ENCODE measurements at regions not wholly inside any gene's neighbourhood (a gene's known extent, or its start where the extent isn't known, plus 50 kb on each side); places are given as distances from the start of the nearest gene placed in this dataset.
A peak's percentile ranks its signal among the peaks of the same experiment; 100 is the strongest.

GRCh38 chr7:381211-382042, 91.5 kb downstream of the FOXL3 start:
- Histone ChIP-seq H3K9ac (ENCODE audit: low read depth, low read length, poor library complexity) (peak overlapping the region; percentile 85), H3K4ac (ENCODE audit: low read length) (no peak overlapping the region), H3K14ac (ENCODE audit: low read length) (no peak overlapping the region), H3K4me1 (ENCODE audit: control insufficient read depth in 2 of 2, insufficient read depth in 1 of 2, low read depth in 1 of 2, low read length in 2 of 2) (peaks cover 9 to 20% of the 10 kb centered on the region in 2 donors), H4K8ac (ENCODE audit: low read depth, low read length) (peak overlapping the region; percentile 50), H3K36me3 (replicated peaks in 1 of 2; ENCODE audit: control insufficient read depth in 2 of 2, insufficient read depth in 2 of 2, low read length in 2 of 2) (no peaks in the 10 kb centered on the region), H3K4me2 (ENCODE audit: insufficient read depth, low read length, poor library complexity, severe bottlenecking) (no peak overlapping the region), H2BK15ac (ENCODE audit: low read length) (peak overlapping the region; percentile 87), H3K27ac (replicated peaks; ENCODE audit: low read length) (no peak overlapping the region), H3K79me1 (ENCODE audit: low read depth, low read length) (peaks cover under 1% of the 10 kb centered on the region), H2AFZ (ENCODE audit: low read length) (no peak overlapping the region), H3K4me3 (ENCODE audit: low read length in 2 of 2) (no peak overlapping the region), H3K27me3 (ENCODE audit: control insufficient read depth in 3 of 3, insufficient read depth in 3 of 3, low read depth in 1 of 3, low read length in 3 of 3) (peaks cover 0 to 27% (median 0%) of the 10 kb centered on the region in 3 experiments), H3K18ac (ENCODE audit: low read length) (peak overlapping the region; percentile 90), H4K91ac (ENCODE audit: low read depth, low read length, poor library complexity) (no peak overlapping the region), H3K23ac (ENCODE audit: low read depth, low read length, poor library complexity) (no peak overlapping the region), H2BK12ac (ENCODE audit: low read length) (peak overlapping the region; percentile 46), H3K9me3 (replicated peaks in 1 of 2; ENCODE audit: control insufficient read depth in 2 of 2, insufficient read depth in 1 of 2, low read depth in 1 of 2, low read length in 2 of 2) (peaks cover 0 to 7% of the 10 kb centered on the region in 2 donors), H2BK5ac (ENCODE audit: low read length) (no peak overlapping the region), H2AK5ac (ENCODE audit: low read depth, low read length) (peak overlapping the region; percentile 79), H2BK120ac (ENCODE audit: low read depth, low read length) (peak overlapping the region; percentile 95)
- no peak for DNase-seq (ENCODE audit: low spot score)
- no CpG with 5 or more reads among the region's 23 CpGs for WGBS, 2 donors (ENCODE audit: extremely low coverage in 2 of 2, insufficient read length in 2 of 2, insufficient replicate concordance in 1 of 2)

- H3K27me3 ChIP-seq (ENCODE audit: control insufficient read depth in 3 of 3, insufficient read depth in 3 of 3, low read depth in 1 of 3, low read length in 3 of 3) = peaks cover 0 to 21% (median 0%) of the 10 kb centered on the region in 3 experiments
- no peak overlapping the region for H2BK5ac ChIP-seq (ENCODE audit: low read length)
- DNase-seq (ENCODE audit: low spot score) = no peak
- H3K18ac ChIP-seq (ENCODE audit: low read length) = no peak overlapping the region
- no peak overlapping the region for H3K4ac ChIP-seq (ENCODE audit: low read length)
- H2BK15ac ChIP-seq (ENCODE audit: low read length) = no peak overlapping the region
- no peak overlapping the region for H3K23ac ChIP-seq (ENCODE audit: low read depth, low read length, poor library complexity)
- H2AK5ac ChIP-seq (ENCODE audit: low read depth, low read length) = peak overlapping the region; percentile 79
- no peak overlapping the region for H4K8ac ChIP-seq (ENCODE audit: low read depth, low read length)
- no peak overlapping the region for H2AFZ ChIP-seq (ENCODE audit: low read length)
- H2BK12ac ChIP-seq (ENCODE audit: low read length) = no peak overlapping the region
- H3K4me2 ChIP-seq (ENCODE audit: insufficient read depth, low read length, poor library complexity, severe bottlenecking) = no peak overlapping the region
- no peaks in the 10 kb centered on the region for H3K36me3 ChIP-seq (replicated peaks in 1 of 2; ENCODE audit: control insufficient read depth in 2 of 2, insufficient read depth in 2 of 2, low read length in 2 of 2)
- no CpG with 5 or more reads among the region's 5 CpGs for WGBS, 2 donors (ENCODE audit: extremely low coverage in 2 of 2, insufficient read length in 2 of 2, insufficient replicate concordance in 1 of 2)
- H3K79me1 ChIP-seq (ENCODE audit: low read depth, low read length) = no peaks in the 10 kb centered on the region
- H3K27ac ChIP-seq (replicated peaks; ENCODE audit: low read length) = no peak overlapping the region
- H3K4me3 ChIP-seq (ENCODE audit: low read length in 2 of 2) = no peak overlapping the region
- H2BK120ac ChIP-seq (ENCODE audit: low read depth, low read length) = no peak overlapping the region
- H3K14ac ChIP-seq (ENCODE audit: low read length) = no peak overlapping the region
- no peak overlapping the region for H4K91ac ChIP-seq (ENCODE audit: low read depth, low read length, poor library complexity)
- H3K9me3 ChIP-seq (replicated peaks in 1 of 2; ENCODE audit: control insufficient read depth in 2 of 2, insufficient read depth in 1 of 2, low read depth in 1 of 2, low read length in 2 of 2) = peaks cover 0 to 7% of the 10 kb centered on the region in 2 donors
- H3K4me1 ChIP-seq (ENCODE audit: control insufficient read depth in 2 of 2, insufficient read depth in 1 of 2, low read depth in 1 of 2, low read length in 2 of 2) = peaks cover 9 to 19% of the 10 kb centered on the region in 2 donors
- H3K9ac ChIP-seq (ENCODE audit: low read depth, low read length, poor library complexity) = no peak overlapping the region
Observed at GRCh38 chr7:382043-382400, 92.1 kb downstream of the FOXL3 start.

GRCh38 chr7:386385-386784, 96.4 kb downstream of the FOXL3 start:
- H3K36me3 ChIP-seq (replicated peaks in 1 of 2; ENCODE audit: control insufficient read depth in 2 of 2, insufficient read depth in 2 of 2, low read length in 2 of 2) = no peaks in the 10 kb centered on the region

GRCh38 chr7:387132-388022, 97.4 kb downstream of the FOXL3 start:
- peak overlapping the region; percentile 38 for H3K18ac ChIP-seq (ENCODE audit: low read length)
- H3K4me3 ChIP-seq (ENCODE audit: low read length in 2 of 2) = no peak overlapping the region
- no peak overlapping the region for H4K91ac ChIP-seq (ENCODE audit: low read depth, low read length, poor library complexity)
- DNase-seq (ENCODE audit: low spot score) = no peak
- no peak overlapping the region for H3K14ac ChIP-seq (ENCODE audit: low read length)
- H3K4ac ChIP-seq (ENCODE audit: low read length) = no peak overlapping the region
- peaks cover 0 to 14% of the 10 kb centered on the region in 2 donors for H3K9me3 ChIP-seq (replicated peaks in 1 of 2; ENCODE audit: control insufficient read depth in 2 of 2, insufficient read depth in 1 of 2, low read depth in 1 of 2, low read length in 2 of 2)
- peak overlapping the region; percentile 64 for H2BK15ac ChIP-seq (ENCODE audit: low read length)
- H2BK120ac ChIP-seq (ENCODE audit: low read depth, low read length) = peak overlapping the region; percentile 83
- no peak overlapping the region for H3K4me2 ChIP-seq (ENCODE audit: insufficient read depth, low read length, poor library complexity, severe bottlenecking)
- no peak overlapping the region for H3K23ac ChIP-seq (ENCODE audit: low read depth, low read length, poor library complexity)
- no peak overlapping the region for H3K27ac ChIP-seq (replicated peaks; ENCODE audit: low read length)
- no peaks in the 10 kb centered on the region for H3K4me1 ChIP-seq (ENCODE audit: control insufficient read depth in 2 of 2, insufficient read depth in 1 of 2, low read depth in 1 of 2, low read length in 2 of 2)
- H2BK12ac ChIP-seq (ENCODE audit: low read length) = no peak overlapping the region
- H3K9ac ChIP-seq (ENCODE audit: low read depth, low read length, poor library complexity) = no peak overlapping the region
- no peaks in the 10 kb centered on the region for H3K36me3 ChIP-seq (replicated peaks in 1 of 2; ENCODE audit: control insufficient read depth in 2 of 2, insufficient read depth in 2 of 2, low read length in 2 of 2)
- H2BK5ac ChIP-seq (ENCODE audit: low read length) = peak overlapping the region; percentile 75
- H3K27me3 ChIP-seq (ENCODE audit: control insufficient read depth in 3 of 3, insufficient read depth in 3 of 3, low read depth in 1 of 3, low read length in 3 of 3) = peaks cover 0 to 2% (median 0%) of the 10 kb centered on the region in 3 experiments
- peak overlapping the region; percentile 37 for H2AK5ac ChIP-seq (ENCODE audit: low read depth, low read length)
- H3K79me1 ChIP-seq (ENCODE audit: low read depth, low read length) = no peaks in the 10 kb centered on the region
- H4K8ac ChIP-seq (ENCODE audit: low read depth, low read length) = no peak overlapping the region
- H2AFZ ChIP-seq (ENCODE audit: low read length) = no peak overlapping the region
- no CpG with 5 or more reads among the region's 35 CpGs for WGBS, 2 donors (ENCODE audit: extremely low coverage in 2 of 2, insufficient read length in 2 of 2, insufficient replicate concordance in 1 of 2)

More at GRCh38 chr7:386385-386784, 96.4 kb downstream of the FOXL3 start:
- Histone ChIP-seq H4K8ac (ENCODE audit: low read depth, low read length) (no peak overlapping the region), H2BK15ac (ENCODE audit: low read length) (no peak overlapping the region), H3K27me3 (ENCODE audit: control insufficient read depth in 3 of 3, insufficient read depth in 3 of 3, low read depth in 1 of 3, low read length in 3 of 3) (peaks cover 0 to 2% (median 0%) of the 10 kb centered on the region in 3 experiments), H2AK5ac (ENCODE audit: low read depth, low read length) (no peak overlapping the region), H3K79me1 (ENCODE audit: low read depth, low read length) (no peaks in the 10 kb centered on the region), H3K4me3 (ENCODE audit: low read length in 2 of 2) (no peak overlapping the region), H3K18ac (ENCODE audit: low read length) (no peak overlapping the region), H2AFZ (ENCODE audit: low read length) (no peak overlapping the region), H4K91ac (ENCODE audit: low read depth, low read length, poor library complexity) (no peak overlapping the region), H3K23ac (ENCODE audit: low read depth, low read length, poor library complexity) (no peak overlapping the region), H3K14ac (ENCODE audit: low read length) (no peak overlapping the region), H3K9ac (ENCODE audit: low read depth, low read length, poor library complexity) (no peak overlapping the region), H2BK5ac (ENCODE audit: low read length) (no peak overlapping the region), H2BK12ac (ENCODE audit: low read length) (no peak overlapping the region), H3K27ac (replicated peaks; ENCODE audit: low read length) (no peak overlapping the region), H2BK120ac (ENCODE audit: low read depth, low read length) (no peak overlapping the region), H3K4ac (ENCODE audit: low read length) (no peak overlapping the region), H3K9me3 (replicated peaks in 1 of 2; ENCODE audit: control insufficient read depth in 2 of 2, insufficient read depth in 1 of 2, low read depth in 1 of 2, low read length in 2 of 2) (peaks cover 0 to 14% of the 10 kb centered on the region in 2 donors), H3K4me1 (ENCODE audit: control insufficient read depth in 2 of 2, insufficient read depth in 1 of 2, low read depth in 1 of 2, low read length in 2 of 2) (no peaks in the 10 kb centered on the region), H3K4me2 (ENCODE audit: insufficient read depth, low read length, poor library complexity, severe bottlenecking) (no peak overlapping the region)
- WGBS, 2 donors (ENCODE audit: extremely low coverage in 2 of 2, insufficient read length in 2 of 2, insufficient replicate concordance in 1 of 2) = no CpG with 5 or more reads among the region's 11 CpGs
- no peak for DNase-seq (ENCODE audit: low spot score)

Measured in neuronal stem cell (in vitro differentiated cells).